SJCRH30 (cell line): ENCODE measurements at regions not wholly inside any gene's neighbourhood (a gene's known extent, or its start where the extent isn't known, plus 50 kb on each side); places are given as distances from the start of the nearest gene placed in this dataset.
A peak's percentile ranks its signal among the peaks of the same experiment; 100 is the strongest.

ENCODE experiments used
- DNase-seq, 2 experiments: peaks; one replicate each; pipeline ENCODE4 v3.0.0-alpha.2; 2015 to 2020
- H3K27ac ChIP-seq: fragments of 250-450 bp; sonication (Bioruptor Pico); 2 replicates; pipeline ENCODE4 v1.5.1; 2020; ENCODE audit warnings: mild to moderate bottlenecking, moderate library complexity
- H3K27me3 ChIP-seq: fragments of 250-450 bp; sonication (Bioruptor Pico); 2 replicates; pipeline ENCODE4 v1.5.1; 2020; ENCODE audit warnings: mild to moderate bottlenecking, moderate library complexity
- H3K36me3 ChIP-seq: fragments of 250-450 bp; sonication (Bioruptor Pico); 2 replicates; pipeline ENCODE4 v1.5.1; 2020; ENCODE audit warnings: mild to moderate bottlenecking, moderate library complexity
- H3K4me1 ChIP-seq: fragments of 250-450 bp; sonication (Bioruptor Pico); 2 replicates; pipeline ENCODE4 v1.5.1; 2020; ENCODE audit warnings: mild to moderate bottlenecking, moderate library complexity
- H3K4me3 ChIP-seq: fragments of 250-450 bp; sonication (Bioruptor Pico); 2 replicates; pipeline ENCODE4 v1.5.1; 2020; ENCODE audit warnings: mild to moderate bottlenecking, moderate library complexity
- H3K9me3 ChIP-seq: fragments of 250-450 bp; sonication (Bioruptor Pico); replicated peaks from 2 replicates; pipeline ENCODE4 v1.5.1; 2020; ENCODE audit warnings: mild to moderate bottlenecking, moderate library complexity

- Histone ChIP-seq H3K36me3 (no peaks in the 10 kb centered on the region), H3K4me3 (no peak overlapping the region), H3K27ac (no peak overlapping the region), H3K27me3 (no peaks in the 10 kb centered on the region), H3K4me1 (peaks cover 14% of the 10 kb centered on the region), H3K9me3 (no peaks in the 10 kb centered on the region)
- no peak for DNase-seq
These were observed 314.3 kb downstream of the TNS1 start for GRCh38 chr2:217688494-217688893.

GRCh38 chr2:217687771-217688170, 315.0 kb downstream of the TNS1 start:
- DNase-seq = no peak
- Histone ChIP-seq H3K4me1 (peaks cover 21% of the 10 kb centered on the region), H3K36me3 (no peaks in the 10 kb centered on the region), H3K27me3 (no peaks in the 10 kb centered on the region), H3K4me3 (no peak overlapping the region), H3K27ac (no peak overlapping the region), H3K9me3 (no peaks in the 10 kb centered on the region)

- Histone ChIP-seq H3K27ac (no peak overlapping the region), H3K36me3 (no peaks in the 10 kb centered on the region), H3K9me3 (0 out of 2 replicates have a peak, but pooled peaks cover 3% of the 10 kb centered on the region), H3K4me1 (peaks cover 26% of the 10 kb centered on the region), H3K4me3 (no peak overlapping the region), H3K27me3 (no peaks in the 10 kb centered on the region)
- DNase-seq = peak; percentile 59 to 76
These were observed 317.6 kb downstream of the TNS1 start for GRCh38 chr2:217685255-217685605.

GRCh38 chr2:217684431-217685254, 318.2 kb downstream of the TNS1 start:
- peaks cover 26% of the 10 kb centered on the region for H3K4me1 ChIP-seq
- no peak for DNase-seq

GRCh38 chr2:217683106-217683870, 319.5 kb downstream of the TNS1 start:
- Histone ChIP-seq H3K27ac (peak overlapping the region; percentile 17), H3K9me3 (peaks cover 3% of the 10 kb centered on the region; the same call in 1 of the 2 replicates), H3K4me1 (peaks cover 26% of the 10 kb centered on the region), H3K27me3 (no peaks in the 10 kb centered on the region), H3K4me3 (no peak overlapping the region), H3K36me3 (no peaks in the 10 kb centered on the region)
- DNase-seq = peak in 1 of 2 experiments; percentile 69

More at GRCh38 chr2:217684431-217685254, 318.2 kb downstream of the TNS1 start:
- Histone ChIP-seq H3K9me3 (0 out of 2 replicates have a peak, but pooled peaks cover 3% of the 10 kb centered on the region), H3K27me3 (no peaks in the 10 kb centered on the region), H3K4me3 (no peak overlapping the region), H3K36me3 (no peaks in the 10 kb centered on the region), H3K27ac (no peak overlapping the region)

GRCh38 chr2:217681791-217682190, 321.0 kb downstream of the TNS1 start:
- Histone ChIP-seq H3K36me3 (no peaks in the 10 kb centered on the region), H3K9me3 (peaks cover 3% of the 10 kb centered on the region; the same call in 1 of the 2 replicates), H3K4me3 (no peak overlapping the region), H3K27me3 (no peaks in the 10 kb centered on the region), H3K4me1 (peaks cover 26% of the 10 kb centered on the region), H3K27ac (no peak overlapping the region)
- no peak for DNase-seq

- H3K27me3 ChIP-seq = no peaks in the 10 kb centered on the region
- peaks cover 23% of the 10 kb centered on the region for H3K4me1 ChIP-seq
- H3K27ac ChIP-seq = no peak overlapping the region
- H3K36me3 ChIP-seq = no peaks in the 10 kb centered on the region
- peaks cover 3% of the 10 kb centered on the region; the same call in 1 of the 2 replicates for H3K9me3 ChIP-seq
- no peak overlapping the region for H3K4me3 ChIP-seq
- DNase-seq = no peak
These were observed 322.4 kb downstream of the TNS1 start for GRCh38 chr2:217680381-217680780.

GRCh38 chr2:217673627-217674026, 329.2 kb downstream of the TNS1 start:
- Histone ChIP-seq H3K4me1 (no peaks in the 10 kb centered on the region), H3K36me3 (no peaks in the 10 kb centered on the region), H3K27ac (no peak overlapping the region), H3K4me3 (no peak overlapping the region), H3K27me3 (no peaks in the 10 kb centered on the region), H3K9me3 (no peaks in the 10 kb centered on the region)
- DNase-seq = no peak

GRCh38 chr2:217672472-217672871, 330.3 kb downstream of the TNS1 start:
- Histone ChIP-seq H3K27me3 (no peaks in the 10 kb centered on the region), H3K27ac (no peak overlapping the region), H3K36me3 (no peaks in the 10 kb centered on the region), H3K4me3 (no peak overlapping the region), H3K9me3 (no peaks in the 10 kb centered on the region), H3K4me1 (no peaks in the 10 kb centered on the region)
- DNase-seq = no peak

GRCh38 chr2:217671871-217672270, 330.9 kb downstream of the TNS1 start:
- H3K9me3 ChIP-seq = no peaks in the 10 kb centered on the region
- no peak for DNase-seq
- H3K27me3 ChIP-seq = no peaks in the 10 kb centered on the region
- H3K36me3 ChIP-seq = no peaks in the 10 kb centered on the region
- H3K4me1 ChIP-seq = no peaks in the 10 kb centered on the region
- H3K27ac ChIP-seq = no peak overlapping the region
- H3K4me3 ChIP-seq = no peak overlapping the region

GRCh38 chr2:217671075-217671474, 331.7 kb downstream of the TNS1 start:
- no peaks in the 10 kb centered on the region for H3K9me3 ChIP-seq
- H3K4me3 ChIP-seq = no peak overlapping the region
- H3K27ac ChIP-seq = no peak overlapping the region
- no peaks in the 10 kb centered on the region for H3K36me3 ChIP-seq
- H3K27me3 ChIP-seq = no peaks in the 10 kb centered on the region
- no peak for DNase-seq
- no peaks in the 10 kb centered on the region for H3K4me1 ChIP-seq

GRCh38 chr2:217669831-217670230, 333.0 kb downstream of the TNS1 start:
- H3K36me3 ChIP-seq = no peaks in the 10 kb centered on the region
- H3K27ac ChIP-seq = no peak overlapping the region
- no peaks in the 10 kb centered on the region for H3K27me3 ChIP-seq
- no peaks in the 10 kb centered on the region for H3K4me1 ChIP-seq
- no peak for DNase-seq
- no peak overlapping the region for H3K4me3 ChIP-seq
- no peaks in the 10 kb centered on the region for H3K9me3 ChIP-seq

- H3K4me1 ChIP-seq = no peaks in the 10 kb centered on the region
- H3K27me3 ChIP-seq = no peaks in the 10 kb centered on the region
- no peaks in the 10 kb centered on the region for H3K36me3 ChIP-seq
- no peak overlapping the region for H3K27ac ChIP-seq
- no peak for DNase-seq
- H3K9me3 ChIP-seq = no peaks in the 10 kb centered on the region
- no peak overlapping the region for H3K4me3 ChIP-seq
These were observed 335.3 kb downstream of the TNS1 start for GRCh38 chr2:217667512-217667911.

- H3K9me3 ChIP-seq = no peaks in the 10 kb centered on the region
- no peak overlapping the region for H3K27ac ChIP-seq
- no peaks in the 10 kb centered on the region for H3K4me1 ChIP-seq
- no peak overlapping the region for H3K4me3 ChIP-seq
- DNase-seq = no peak
- no peaks in the 10 kb centered on the region for H3K36me3 ChIP-seq
- no peaks in the 10 kb centered on the region for H3K27me3 ChIP-seq
These were observed 335.8 kb downstream of the TNS1 start for GRCh38 chr2:217667035-217667434.

- Histone ChIP-seq H3K36me3 (no peaks in the 10 kb centered on the region), H3K27me3 (no peaks in the 10 kb centered on the region), H3K27ac (no peak overlapping the region), H3K9me3 (no peaks in the 10 kb centered on the region), H3K4me1 (no peaks in the 10 kb centered on the region), H3K4me3 (no peak overlapping the region)
- no peak for DNase-seq
These were observed 336.5 kb downstream of the TNS1 start for GRCh38 chr2:217666338-217666737.
